Activated naive CD8-positive, alpha-beta T cell (primary cell): ENCODE measurements at regions not wholly inside any gene's neighbourhood (a gene's known extent, or its start where the extent isn't known, plus 50 kb on each side); places are given as distances from the start of the nearest gene placed in this dataset.

Experiments used
- H3K27ac Mint-ChIP-seq: one replicate; pipeline ENCODE4 v1.8.0; 2021; ENCODE audit warnings: mixed read lengths
- H3K27me3 Mint-ChIP-seq: one replicate; pipeline ENCODE4 v1.8.0; 2021; ENCODE audit warnings: mixed read lengths
- H3K36me3 Mint-ChIP-seq: one replicate; pipeline ENCODE4 v1.8.0; 2021; ENCODE audit warnings: mixed read lengths
- H3K4me1 Mint-ChIP-seq: one replicate; pipeline ENCODE4 v1.8.0; 2021; ENCODE audit warnings: low read depth, mixed read lengths
- H3K4me3 Mint-ChIP-seq: one replicate; pipeline ENCODE4 v1.8.0; 2021; ENCODE audit warnings: mild to moderate bottlenecking, mixed read lengths
- H3K9me3 Mint-ChIP-seq: one replicate; pipeline ENCODE4 v1.8.0; 2021; ENCODE audit warnings: low read depth, mixed read lengths

DNA sequence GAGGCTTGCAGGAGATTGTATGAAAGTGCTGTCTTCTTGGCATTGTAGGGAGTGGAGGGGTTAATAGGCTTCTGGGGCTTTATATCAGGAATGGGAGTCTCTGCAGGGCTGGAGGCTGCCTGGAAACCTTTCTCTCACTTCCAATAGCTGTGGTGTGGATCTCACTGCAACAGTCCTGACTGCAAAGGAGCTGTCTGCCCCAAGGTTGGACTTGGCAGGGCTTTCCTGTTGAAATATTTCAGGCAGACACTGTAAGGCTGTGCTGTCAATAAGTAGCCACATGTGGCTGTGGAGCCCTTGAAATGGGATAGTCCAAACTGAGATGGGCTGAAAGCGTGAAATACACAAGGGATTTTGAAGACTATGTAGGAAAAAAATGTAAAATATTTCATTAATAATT is 399.1 kb upstream of the SPRED2 start:
- H3K27me3 Mint-ChIP-seq = peaks cover 7% of the 10 kb centered on the region
- H3K4me3 Mint-ChIP-seq = no peak overlapping the region
- no peaks in the 10 kb centered on the region for H3K36me3 Mint-ChIP-seq
- H3K4me1 Mint-ChIP-seq = no peaks in the 10 kb centered on the region
- H3K9me3 Mint-ChIP-seq = no peaks in the 10 kb centered on the region
- H3K27ac Mint-ChIP-seq = no peak overlapping the region

DNA sequence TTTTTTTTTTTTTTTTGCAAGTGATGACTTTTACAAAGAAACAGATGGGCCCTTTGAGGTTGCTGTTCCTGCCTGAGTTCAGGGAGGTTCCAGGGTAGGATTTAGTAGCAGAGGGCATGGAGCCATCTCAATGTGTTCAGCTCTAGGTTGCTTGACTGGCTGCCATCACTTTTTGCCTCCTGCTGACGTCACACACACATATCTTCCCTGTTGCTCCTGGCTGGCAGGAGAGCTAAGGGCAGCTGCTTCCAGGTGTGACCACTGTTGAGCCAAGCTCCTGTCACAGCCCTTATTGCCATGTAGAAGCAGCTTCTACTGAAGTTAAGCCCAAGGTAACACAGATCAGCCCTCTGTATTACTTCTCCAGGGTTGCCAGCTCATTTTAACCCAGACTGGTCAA is 394.2 kb upstream of the SPRED2 start:
- no peak overlapping the region for H3K4me3 Mint-ChIP-seq
- H3K27ac Mint-ChIP-seq = no peak overlapping the region
- peaks cover 3% of the 10 kb centered on the region for H3K9me3 Mint-ChIP-seq
- H3K36me3 Mint-ChIP-seq = no peaks in the 10 kb centered on the region
- peaks cover 5% of the 10 kb centered on the region for H3K27me3 Mint-ChIP-seq
- H3K4me1 Mint-ChIP-seq = no peaks in the 10 kb centered on the region

DNA sequence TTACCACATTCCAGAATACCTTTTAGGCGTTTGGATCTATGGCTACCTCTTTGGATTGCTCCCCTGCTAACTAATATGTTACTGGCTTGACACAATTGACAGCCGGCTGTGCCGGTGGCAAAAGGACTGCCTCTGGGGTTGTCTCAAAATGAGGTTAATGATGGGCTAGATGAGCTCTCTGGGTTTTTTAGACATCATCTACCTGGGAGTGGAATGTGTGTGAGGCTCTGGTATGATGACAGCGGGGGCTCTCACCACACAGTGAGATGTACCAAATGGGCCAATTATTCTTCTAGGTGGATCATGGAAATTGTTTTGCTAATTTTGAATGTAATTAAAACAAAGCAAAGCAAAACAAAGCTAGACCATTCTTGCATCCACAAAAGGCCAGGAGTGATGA is 391.1 kb upstream of the SPRED2 start:
- Mint-ChIP-seq H3K4me3 (no peak overlapping the region), H3K27me3 (no peaks in the 10 kb centered on the region), H3K27ac (no peak overlapping the region), H3K36me3 (no peaks in the 10 kb centered on the region), H3K9me3 (peaks cover 3% of the 10 kb centered on the region), H3K4me1 (no peaks in the 10 kb centered on the region)

DNA sequence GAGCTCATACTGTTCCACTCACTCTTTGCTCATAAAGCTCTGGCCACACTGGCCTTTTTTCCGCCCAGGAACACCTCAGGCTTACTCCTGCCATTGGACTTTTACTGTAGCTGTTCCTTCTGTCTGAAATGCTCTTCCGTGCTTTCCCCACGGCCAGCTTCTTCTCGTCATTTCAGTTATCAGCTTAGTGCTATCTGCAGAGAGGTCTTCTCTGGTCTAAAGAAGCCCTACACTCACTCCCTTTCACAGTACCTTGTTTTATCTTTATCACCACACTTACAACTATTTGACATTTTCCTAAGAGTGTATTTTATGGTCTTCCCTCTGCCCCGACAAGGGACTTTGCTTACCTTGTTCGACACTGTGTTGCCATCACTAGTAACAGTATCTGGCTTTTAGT is 388.1 kb upstream of the SPRED2 start:
- Mint-ChIP-seq H3K27me3 (no peaks in the 10 kb centered on the region), H3K4me1 (no peaks in the 10 kb centered on the region), H3K9me3 (peaks cover 3% of the 10 kb centered on the region), H3K27ac (no peak overlapping the region), H3K4me3 (no peak overlapping the region), H3K36me3 (no peaks in the 10 kb centered on the region)

DNA sequence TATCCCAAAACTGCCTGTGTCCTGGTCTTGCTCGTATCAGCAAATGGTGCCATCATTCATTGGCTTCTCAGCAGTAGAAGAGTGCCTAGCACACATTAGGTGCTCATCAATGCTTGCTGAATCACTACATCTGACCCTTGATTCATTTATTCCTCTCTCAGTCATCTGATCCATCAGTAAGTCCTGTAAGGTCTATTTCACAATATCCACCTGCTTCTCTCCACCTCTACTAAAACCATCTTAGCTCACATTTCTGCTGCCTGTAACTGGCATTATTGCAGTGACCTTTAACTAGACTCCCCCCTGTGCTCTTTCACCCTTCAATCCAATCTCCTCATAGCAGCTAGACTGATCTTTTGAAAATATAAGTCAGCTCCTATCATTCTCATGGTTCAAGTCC is 387.6 kb upstream of the SPRED2 start:
- Mint-ChIP-seq H3K36me3 (no peaks in the 10 kb centered on the region), H3K9me3 (peaks cover 3% of the 10 kb centered on the region), H3K27me3 (no peaks in the 10 kb centered on the region), H3K4me3 (no peak overlapping the region), H3K27ac (no peak overlapping the region), H3K4me1 (no peaks in the 10 kb centered on the region)

DNA sequence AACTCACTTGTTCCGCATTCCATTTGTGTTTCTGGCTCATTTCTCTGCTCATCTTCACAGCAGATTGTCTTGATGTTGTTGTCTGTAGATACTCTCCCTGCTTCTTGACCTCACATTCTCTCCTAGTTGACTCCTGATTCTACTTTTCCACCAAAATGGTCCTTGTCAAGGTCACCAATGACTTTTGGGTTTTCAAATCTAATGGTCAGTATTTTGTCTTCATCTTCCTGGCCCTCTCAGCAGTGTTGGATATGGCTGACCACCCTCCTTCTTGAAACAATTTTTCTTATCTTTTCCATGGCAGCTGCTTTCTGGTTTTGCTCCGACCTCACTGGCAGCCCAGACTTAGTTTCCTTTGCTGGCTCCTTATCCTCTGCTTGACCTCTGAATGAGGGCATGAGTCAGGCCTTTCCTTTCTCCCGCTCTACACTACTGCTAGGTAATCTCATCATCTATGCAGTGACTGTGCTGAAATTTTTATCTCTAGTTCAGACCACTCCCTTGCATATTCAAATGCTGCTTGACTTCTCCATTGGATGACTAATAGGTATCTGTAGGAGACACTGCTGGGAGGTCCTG is 386.6 kb upstream of the SPRED2 start:
- H3K27me3 Mint-ChIP-seq = no peaks in the 10 kb centered on the region
- H3K27ac Mint-ChIP-seq = no peak overlapping the region
- no peaks in the 10 kb centered on the region for H3K36me3 Mint-ChIP-seq
- no peaks in the 10 kb centered on the region for H3K4me1 Mint-ChIP-seq
- H3K4me3 Mint-ChIP-seq = no peak overlapping the region
- peaks cover 3% of the 10 kb centered on the region for H3K9me3 Mint-ChIP-seq

DNA sequence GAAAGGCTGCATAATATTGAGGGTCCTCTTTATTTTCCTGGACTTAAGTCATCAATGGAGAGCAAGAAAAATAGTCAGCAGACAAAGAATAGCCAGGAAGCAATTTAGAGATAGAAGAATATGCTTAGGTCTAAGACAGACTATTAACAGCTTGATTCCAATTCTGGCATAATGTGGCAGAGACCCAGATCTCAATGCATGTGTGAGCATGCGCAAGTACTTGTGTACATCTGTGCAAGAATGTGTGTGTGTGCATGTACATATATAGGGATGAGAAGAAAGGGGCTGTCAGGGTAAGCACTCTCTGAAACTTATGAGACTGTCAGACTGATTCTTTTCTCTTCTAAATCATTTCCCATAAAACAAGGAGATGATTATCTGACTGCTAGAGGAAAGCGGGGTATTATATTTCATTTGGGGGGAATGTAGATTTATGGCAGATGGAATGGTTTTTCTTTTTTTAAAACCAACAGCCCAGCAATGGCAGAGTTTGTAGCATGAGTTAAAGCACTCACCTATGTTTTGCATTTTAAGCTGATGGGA is 381.3 kb upstream of the SPRED2 start:
- Mint-ChIP-seq H3K27ac (no peak overlapping the region), H3K27me3 (peaks cover 3% of the 10 kb centered on the region), H3K4me1 (no peaks in the 10 kb centered on the region), H3K4me3 (no peak overlapping the region), H3K9me3 (peaks cover 2% of the 10 kb centered on the region), H3K36me3 (no peaks in the 10 kb centered on the region)

DNA sequence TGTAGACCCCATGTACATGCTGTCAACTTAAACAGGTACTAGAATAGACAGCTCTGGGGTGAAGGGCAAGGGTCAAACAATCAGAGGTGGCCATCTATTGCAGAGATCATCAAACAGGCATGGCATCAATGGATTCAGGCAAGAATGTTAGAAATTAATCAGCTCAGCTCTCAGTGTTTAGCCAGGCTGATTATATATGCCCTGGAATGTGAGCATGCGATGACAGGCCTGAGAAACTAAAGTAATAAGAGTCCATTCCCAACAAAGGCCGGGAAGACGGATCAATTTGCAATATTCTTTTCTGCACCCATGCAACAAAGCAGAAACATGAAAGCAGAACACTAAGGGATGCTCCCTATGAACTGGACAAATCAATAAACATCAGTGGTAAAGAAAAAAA is 380.5 kb upstream of the SPRED2 start:
- Mint-ChIP-seq H3K27me3 (peaks cover 3% of the 10 kb centered on the region), H3K27ac (no peak overlapping the region), H3K4me1 (no peaks in the 10 kb centered on the region), H3K4me3 (no peak overlapping the region), H3K9me3 (peaks cover 8% of the 10 kb centered on the region), H3K36me3 (no peaks in the 10 kb centered on the region)

DNA sequence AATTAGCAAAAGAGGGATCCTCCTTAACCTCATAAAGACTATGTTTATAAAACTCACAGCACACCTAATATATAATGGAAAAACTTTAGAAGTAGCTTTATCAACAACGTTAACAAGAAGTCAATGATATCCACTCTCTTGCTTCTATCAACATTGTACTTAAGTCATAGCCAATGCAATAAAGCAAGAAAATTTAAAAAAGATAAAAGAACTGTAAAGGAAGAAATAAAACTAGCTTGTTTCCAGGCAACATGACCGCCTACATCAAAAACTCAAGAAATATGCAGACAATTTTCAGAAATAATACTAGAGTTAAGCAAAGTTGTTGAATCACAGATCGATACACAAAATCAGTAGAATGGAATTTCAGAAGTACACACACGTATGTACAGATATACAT is 375.5 kb upstream of the SPRED2 start:
- Mint-ChIP-seq H3K27me3 (peaks cover 5% of the 10 kb centered on the region), H3K4me1 (no peaks in the 10 kb centered on the region), H3K36me3 (no peaks in the 10 kb centered on the region), H3K27ac (no peak overlapping the region), H3K9me3 (peaks cover 13% of the 10 kb centered on the region), H3K4me3 (no peak overlapping the region)

DNA sequence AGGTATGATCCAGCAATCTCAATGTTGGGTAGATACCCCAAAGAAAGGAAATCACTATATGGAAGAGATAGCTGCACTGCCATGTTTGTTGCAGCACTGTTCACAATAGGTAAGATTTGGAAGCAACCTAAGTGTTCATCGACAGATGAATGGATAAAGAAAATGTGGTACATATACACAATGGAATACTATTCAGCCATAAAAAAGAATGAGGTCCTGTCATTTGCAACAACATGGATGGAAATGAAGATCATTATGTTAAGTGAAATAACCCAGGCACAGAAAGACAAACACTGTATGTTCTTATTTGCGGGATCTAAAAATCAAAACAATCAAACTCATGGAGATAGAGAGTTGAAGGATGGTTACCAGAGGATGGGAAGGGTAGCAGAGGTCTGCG is 372.4 kb upstream of the SPRED2 start:
- peaks cover 6% of the 10 kb centered on the region for H3K27me3 Mint-ChIP-seq
- H3K4me1 Mint-ChIP-seq = no peaks in the 10 kb centered on the region
- no peaks in the 10 kb centered on the region for H3K36me3 Mint-ChIP-seq
- H3K9me3 Mint-ChIP-seq = peaks cover 13% of the 10 kb centered on the region
- H3K27ac Mint-ChIP-seq = no peak overlapping the region
- no peak overlapping the region for H3K4me3 Mint-ChIP-seq

DNA sequence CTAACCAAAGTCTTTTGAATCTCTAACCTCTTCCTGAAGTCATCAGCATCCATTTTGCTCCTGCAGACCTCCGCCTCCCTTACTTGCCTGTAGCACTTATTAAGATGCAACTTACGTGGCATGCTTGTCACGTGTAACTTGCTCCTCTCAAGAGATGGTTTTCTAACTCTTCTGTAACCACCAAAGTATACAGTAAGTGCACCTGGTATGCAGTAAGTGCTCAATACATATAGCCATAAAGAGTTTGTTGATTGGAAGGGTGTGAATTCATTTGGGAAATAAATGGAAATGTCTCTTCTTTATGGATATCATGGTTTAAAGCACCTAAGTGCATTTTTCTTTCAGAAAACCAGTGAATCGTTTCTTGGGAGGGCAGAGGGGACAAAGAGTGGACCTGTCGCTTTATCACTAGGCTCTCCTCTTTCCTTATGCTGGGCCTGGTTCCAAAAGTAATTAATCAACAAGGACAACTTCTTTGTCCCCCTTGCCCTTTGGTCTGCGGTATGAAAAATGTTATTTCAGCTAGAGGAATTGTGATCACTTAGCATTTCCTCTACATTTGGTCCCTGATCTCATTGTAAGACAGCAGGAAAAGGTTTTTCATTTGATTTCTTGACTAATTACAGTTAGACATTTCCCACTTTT is 370.0 kb upstream of the SPRED2 start:
- peaks cover 10% of the 10 kb centered on the region for H3K27me3 Mint-ChIP-seq
- H3K4me1 Mint-ChIP-seq = no peaks in the 10 kb centered on the region
- peaks cover 5% of the 10 kb centered on the region for H3K9me3 Mint-ChIP-seq
- no peaks in the 10 kb centered on the region for H3K36me3 Mint-ChIP-seq
- H3K27ac Mint-ChIP-seq = no peak overlapping the region
- H3K4me3 Mint-ChIP-seq = no peak overlapping the region

DNA sequence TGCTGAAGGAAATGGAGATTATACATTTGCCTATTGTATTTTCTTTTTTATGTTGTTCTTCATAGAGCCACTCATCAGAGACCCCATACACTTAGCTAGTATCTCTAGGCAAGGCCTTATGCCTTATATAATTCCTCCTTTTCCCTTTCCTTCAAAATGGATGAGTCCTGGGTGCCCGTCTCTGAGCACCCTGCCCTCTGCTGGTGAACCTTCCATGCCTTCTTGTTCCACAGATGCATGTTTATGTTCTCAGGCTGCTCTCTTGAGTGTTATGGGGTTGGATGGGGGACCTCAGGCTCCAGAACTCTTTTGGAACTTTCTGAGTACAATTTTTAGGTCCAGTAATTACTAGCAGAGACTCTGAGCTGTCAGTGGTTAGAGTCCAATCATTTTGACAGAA is 368.6 kb upstream of the SPRED2 start:
- Mint-ChIP-seq H3K27ac (no peak overlapping the region), H3K9me3 (peaks cover 4% of the 10 kb centered on the region), H3K4me3 (no peak overlapping the region), H3K27me3 (peaks cover 10% of the 10 kb centered on the region), H3K36me3 (no peaks in the 10 kb centered on the region), H3K4me1 (no peaks in the 10 kb centered on the region)

DNA sequence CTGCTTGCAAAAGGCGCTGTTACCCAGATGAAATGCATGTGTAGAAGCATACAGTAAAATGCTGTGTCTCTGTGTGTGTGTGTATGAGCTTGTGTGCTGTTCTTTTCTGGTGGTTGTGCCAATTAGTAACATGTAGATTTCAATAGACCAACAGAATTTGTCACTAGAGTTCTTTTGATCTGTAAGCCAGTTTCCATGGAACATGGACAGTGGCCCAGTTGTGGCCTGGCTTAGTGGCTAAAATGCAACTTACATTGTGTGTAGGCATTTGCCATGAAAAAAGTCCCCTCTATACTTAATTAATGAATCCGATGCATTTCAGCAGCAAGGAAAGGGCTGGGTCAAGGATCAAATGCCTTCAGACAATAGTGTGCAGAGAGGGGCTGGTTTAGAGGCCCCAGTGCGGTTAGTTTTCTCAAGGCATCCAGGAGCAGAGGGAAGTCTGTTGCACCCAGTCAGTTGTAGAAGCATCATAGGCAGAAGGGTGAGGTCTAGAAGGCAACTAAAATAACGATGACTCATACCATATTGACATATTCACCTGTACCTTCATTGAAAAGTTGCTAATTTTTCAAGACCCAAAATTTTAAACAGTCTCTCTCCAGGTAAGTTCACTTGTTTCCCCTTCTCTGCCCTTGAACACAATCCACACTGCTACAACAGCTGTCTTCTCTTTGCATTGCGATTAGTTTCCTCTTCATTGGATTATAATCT is 366.9 kb upstream of the SPRED2 start:
- Mint-ChIP-seq H3K36me3 (no peaks in the 10 kb centered on the region), H3K27ac (no peak overlapping the region), H3K4me3 (no peak overlapping the region), H3K9me3 (no peaks in the 10 kb centered on the region), H3K27me3 (peaks cover 7% of the 10 kb centered on the region), H3K4me1 (no peaks in the 10 kb centered on the region)

DNA sequence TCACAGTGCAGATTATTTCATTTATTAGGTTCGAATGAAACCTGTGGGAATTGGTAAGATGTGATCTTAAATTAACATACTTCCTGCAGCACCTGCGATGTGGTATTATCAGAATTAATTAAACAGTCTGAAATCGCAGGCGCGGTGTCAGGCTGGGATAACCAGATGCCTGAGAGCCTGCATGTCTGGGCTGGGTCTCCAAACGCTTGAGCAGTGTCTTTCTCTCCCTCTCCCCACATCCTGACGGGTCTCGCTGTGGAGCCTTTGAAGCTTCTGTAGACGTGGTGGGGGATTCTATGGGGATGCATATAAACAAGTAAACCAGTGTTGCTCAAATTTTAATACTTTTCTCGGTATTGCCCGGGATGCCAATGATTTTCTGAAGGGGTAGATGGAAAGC is 366.2 kb upstream of the SPRED2 start:
- Mint-ChIP-seq H3K9me3 (no peaks in the 10 kb centered on the region), H3K4me1 (no peaks in the 10 kb centered on the region), H3K36me3 (no peaks in the 10 kb centered on the region), H3K4me3 (no peak overlapping the region), H3K27ac (no peak overlapping the region), H3K27me3 (peaks cover 7% of the 10 kb centered on the region)

DNA sequence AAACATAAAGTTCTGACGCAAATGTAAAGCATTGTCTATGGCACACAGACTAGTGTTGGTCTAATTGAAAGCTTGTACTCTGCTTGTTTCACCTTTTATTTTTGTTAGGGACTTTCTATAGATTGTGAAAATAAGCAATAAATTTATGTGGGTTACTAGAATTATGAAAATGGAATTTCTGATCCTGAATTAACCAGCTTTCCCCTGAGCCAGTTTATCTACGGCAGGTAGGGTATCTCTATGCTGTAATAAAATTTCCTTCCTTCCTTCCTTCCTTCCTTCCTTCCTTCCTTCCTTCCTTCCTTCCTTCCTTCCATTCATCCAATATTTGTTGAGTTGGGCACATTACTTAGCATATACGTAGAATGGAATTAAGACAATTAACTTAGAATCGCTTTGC is 362.6 kb upstream of the SPRED2 start:
- H3K27ac Mint-ChIP-seq = no peak overlapping the region
- H3K27me3 Mint-ChIP-seq = peaks cover 4% of the 10 kb centered on the region
- no peaks in the 10 kb centered on the region for H3K9me3 Mint-ChIP-seq
- H3K4me3 Mint-ChIP-seq = no peak overlapping the region
- no peaks in the 10 kb centered on the region for H3K4me1 Mint-ChIP-seq
- no peaks in the 10 kb centered on the region for H3K36me3 Mint-ChIP-seq
